ENCODE measurements at regions not wholly inside any gene's neighbourhood (a gene's known extent, or its start where the extent isn't known, plus 50 kb on each side); places are given as distances from the start of the nearest gene placed in this dataset.

GRCh38 chr9:26579056-26579455 is 313.5 kb downstream of the CAAP1 start:
- TF ChIP-seq CTCF (conservative IDR thresholded peaks at IDR 0.05; ENCODE audit: low read depth, low read length) = no peak
- no peak for DNase-seq (ENCODE audit: low read depth)
- no peak overlapping the region for H3K4me3 ChIP-seq (ENCODE audit: low read depth, low read length)

DNA sequence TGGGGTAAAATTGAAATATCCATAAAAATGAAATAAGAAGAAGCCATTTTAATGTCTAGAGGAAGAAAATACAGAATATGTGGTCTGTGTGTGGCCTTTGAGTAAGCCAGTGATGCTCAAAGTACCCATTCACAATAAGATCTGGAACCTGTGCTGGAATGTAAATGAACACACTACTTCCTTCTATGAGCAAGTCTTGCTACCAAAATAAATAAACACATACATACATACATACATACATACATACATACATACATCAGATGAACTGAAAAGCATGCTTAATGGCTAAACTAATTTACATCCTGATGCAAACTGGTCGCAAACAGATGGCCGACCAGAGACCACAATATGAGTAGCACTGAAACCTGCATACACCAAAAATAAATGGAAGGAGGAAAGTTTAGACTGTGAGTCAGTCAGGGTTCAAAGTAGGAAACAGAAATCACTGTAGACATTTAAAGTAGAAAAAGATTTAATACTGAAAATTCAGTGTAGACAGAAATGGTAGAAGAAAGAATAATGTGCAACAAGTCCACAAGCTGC is 317.6 kb downstream of the CAAP1 start:
- H3K4me3 ChIP-seq (ENCODE audit: low read depth, low read length) = no peak overlapping the region
- TF ChIP-seq CTCF (conservative IDR thresholded peaks at IDR 0.05; ENCODE audit: low read depth, low read length) = no peak
- DNase-seq (ENCODE audit: low read depth) = no peak

DNA sequence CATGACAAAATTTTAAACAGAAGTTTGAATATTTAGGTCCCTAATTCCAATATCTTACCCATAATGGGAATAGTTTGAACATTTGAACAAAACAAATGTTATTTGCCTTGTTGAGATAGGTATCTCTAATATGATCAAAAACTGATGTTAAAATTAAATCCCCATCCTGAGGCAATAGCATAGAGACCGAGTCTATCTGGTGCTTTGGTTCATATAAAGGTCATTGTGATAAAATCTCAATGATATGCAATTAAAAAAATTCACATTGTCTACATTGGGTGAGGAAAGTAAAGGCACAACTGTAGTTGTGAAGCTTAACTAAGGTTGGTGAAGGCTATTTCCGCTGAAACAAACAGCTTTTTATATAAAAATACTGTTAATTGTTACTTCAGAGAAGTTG is 318.3 kb downstream of the CAAP1 start:
- no peak for DNase-seq (ENCODE audit: low read depth)
- no peak overlapping the region for H3K4me3 ChIP-seq (ENCODE audit: low read depth, low read length)
- TF ChIP-seq CTCF (conservative IDR thresholded peaks at IDR 0.05; ENCODE audit: low read depth, low read length) = no peak

DNA sequence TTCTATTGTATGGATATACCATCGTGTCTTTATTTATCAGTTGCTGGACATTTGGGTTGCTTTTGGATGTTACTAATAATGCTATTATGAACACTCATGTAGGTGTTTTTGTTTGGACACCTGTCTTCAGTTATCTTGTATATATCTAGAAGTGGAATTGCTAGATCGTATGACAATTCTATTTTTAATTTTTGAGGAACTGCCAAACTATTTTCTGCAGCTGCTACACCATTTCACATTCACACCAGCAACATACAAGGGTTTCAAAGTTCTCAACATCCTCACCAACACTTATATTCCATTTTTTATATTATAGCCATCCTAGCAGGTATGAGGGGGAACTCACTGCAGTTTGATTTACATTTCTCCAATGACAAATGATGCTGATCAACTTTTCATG is 324.6 kb downstream of the CAAP1 start:
- H3K4me3 ChIP-seq (ENCODE audit: low read depth, low read length) = no peak overlapping the region
- TF ChIP-seq CTCF (conservative IDR thresholded peaks at IDR 0.05; ENCODE audit: low read depth, low read length) = no peak
- no peak for DNase-seq (ENCODE audit: low read depth)

- no peak overlapping the region for H3K4me3 ChIP-seq (ENCODE audit: low read depth, low read length)
- no peak for DNase-seq (ENCODE audit: low read depth)
- TF ChIP-seq CTCF (conservative IDR thresholded peaks at IDR 0.05; ENCODE audit: low read depth, low read length) = no peak
These were observed 326.5 kb downstream of the CAAP1 start for GRCh38 chr9:26566141-26566540.

DNA sequence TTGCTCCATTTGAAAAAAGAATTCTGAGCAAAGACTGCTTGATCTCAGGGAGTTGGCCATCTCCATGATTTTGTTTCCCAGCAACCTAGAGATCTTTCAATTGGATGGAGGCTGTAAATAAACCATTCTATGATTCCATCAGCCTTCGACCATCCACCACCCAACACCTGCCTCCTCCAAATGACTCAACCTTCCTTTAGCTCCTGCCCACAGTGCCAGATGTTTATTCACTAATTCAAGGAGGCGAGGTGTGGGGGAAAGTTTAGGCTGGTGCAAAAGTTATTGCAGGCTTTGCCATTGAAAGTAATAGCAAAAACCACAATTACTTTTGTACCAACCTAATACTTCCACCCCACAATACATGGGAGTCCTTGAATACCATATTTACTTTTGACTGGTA is 327.5 kb downstream of the CAAP1 start:
- no peak for TF ChIP-seq CTCF (conservative IDR thresholded peaks at IDR 0.05; ENCODE audit: low read depth, low read length)
- no peak for DNase-seq (ENCODE audit: low read depth)
- no peak overlapping the region for H3K4me3 ChIP-seq (ENCODE audit: low read depth, low read length)

- DNase-seq (ENCODE audit: low read depth) = no peak
- no peak for TF ChIP-seq CTCF (conservative IDR thresholded peaks at IDR 0.05; ENCODE audit: low read depth, low read length)
- H3K4me3 ChIP-seq (ENCODE audit: low read depth, low read length) = no peak overlapping the region
These were observed 330.3 kb downstream of the CAAP1 start for GRCh38 chr9:26562338-26562737.

All from choroid plexus epithelial cell (primary cell).